ENCODE measurements at regions not wholly inside any gene's neighbourhood (a gene's known extent, or its start where the extent isn't known, plus 50 kb on each side); places are given as distances from the start of the nearest gene placed in this dataset.

DNA sequence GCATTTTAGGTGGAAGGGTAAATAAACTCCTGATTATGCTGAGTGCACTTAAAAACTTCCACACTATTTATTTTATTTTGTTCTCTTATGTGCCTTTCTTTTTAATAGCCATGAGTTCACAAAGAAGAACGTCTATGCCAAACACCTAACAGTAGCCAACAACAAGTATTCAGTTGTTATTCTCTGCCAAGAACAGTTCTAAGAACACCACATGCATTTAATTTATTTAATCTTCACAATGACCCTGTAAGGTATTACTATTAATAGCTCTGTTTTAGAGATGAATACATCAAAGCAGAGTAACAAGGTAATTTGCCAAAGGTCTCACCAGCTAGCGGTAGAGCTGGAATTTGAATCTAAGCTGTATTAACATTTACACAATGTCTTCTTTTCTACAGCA is 240.1 kb downstream of the ALG10B start:
- Mint-ChIP-seq H3K4me1 (ENCODE audit: unreplicated experiment) (no peaks in the 10 kb centered on the region), H3K27ac (no peak overlapping the region), H3K4me3 (no peak overlapping the region), H3K27me3 (no peaks in the 10 kb centered on the region), H3K36me3 (no peaks in the 10 kb centered on the region), H3K9me3 (no peaks in the 10 kb centered on the region)
- TF ChIP-seq, protein P1, sequence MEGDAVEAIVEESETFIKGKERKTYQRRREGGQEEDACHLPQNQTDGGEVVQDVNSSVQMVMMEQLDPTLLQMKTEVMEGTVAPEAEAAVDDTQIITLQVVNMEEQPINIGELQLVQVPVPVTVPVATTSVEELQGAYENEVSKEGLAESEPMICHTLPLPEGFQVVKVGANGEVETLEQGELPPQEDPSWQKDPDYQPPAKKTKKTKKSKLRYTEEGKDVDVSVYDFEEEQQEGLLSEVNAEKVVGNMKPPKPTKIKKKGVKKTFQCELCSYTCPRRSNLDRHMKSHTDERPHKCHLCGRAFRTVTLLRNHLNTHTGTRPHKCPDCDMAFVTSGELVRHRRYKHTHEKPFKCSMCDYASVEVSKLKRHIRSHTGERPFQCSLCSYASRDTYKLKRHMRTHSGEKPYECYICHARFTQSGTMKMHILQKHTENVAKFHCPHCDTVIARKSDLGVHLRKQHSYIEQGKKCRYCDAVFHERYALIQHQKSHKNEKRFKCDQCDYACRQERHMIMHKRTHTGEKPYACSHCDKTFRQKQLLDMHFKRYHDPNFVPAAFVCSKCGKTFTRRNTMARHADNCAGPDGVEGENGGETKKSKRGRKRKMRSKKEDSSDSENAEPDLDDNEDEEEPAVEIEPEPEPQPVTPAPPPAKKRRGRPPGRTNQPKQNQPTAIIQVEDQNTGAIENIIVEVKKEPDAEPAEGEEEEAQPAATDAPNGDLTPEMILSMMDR (conservative IDR thresholded peaks at IDR 0.05), result no peak
- DNase-seq (ENCODE audit: extremely low spot score, unreplicated experiment), result no peak

DNA sequence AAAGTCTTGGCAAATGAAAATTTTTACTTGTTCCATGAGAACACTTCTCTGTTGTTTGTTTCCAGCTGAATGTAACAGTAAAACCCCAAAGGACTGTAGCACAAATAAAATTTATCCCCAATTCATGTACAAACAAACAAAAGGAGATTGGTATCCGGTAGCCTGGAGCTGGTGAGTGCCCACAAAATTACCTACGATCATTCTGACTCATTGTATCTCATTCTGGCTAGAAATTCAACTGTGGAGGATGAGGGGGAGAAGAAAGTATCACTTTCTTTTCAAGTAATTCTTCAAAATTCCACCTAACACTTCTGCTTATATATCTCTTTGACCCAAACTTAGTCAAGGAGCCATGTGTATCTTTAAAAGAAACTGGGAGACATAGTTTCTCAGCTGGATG is 268.5 kb downstream of the ALG10B start:
- no peak overlapping the region for H3K27ac Mint-ChIP-seq
- no peaks in the 10 kb centered on the region for H3K9me3 Mint-ChIP-seq
- peaks cover 4% of the 10 kb centered on the region for H3K4me1 Mint-ChIP-seq (ENCODE audit: unreplicated experiment)
- no peaks in the 10 kb centered on the region for H3K36me3 Mint-ChIP-seq
- H3K4me3 Mint-ChIP-seq, result no peak overlapping the region
- TF ChIP-seq, protein P1 (conservative IDR thresholded peaks at IDR 0.05), result no peak
- no peak for DNase-seq (ENCODE audit: extremely low spot score, unreplicated experiment)
- H3K27me3 Mint-ChIP-seq, result no peaks in the 10 kb centered on the region

DNA sequence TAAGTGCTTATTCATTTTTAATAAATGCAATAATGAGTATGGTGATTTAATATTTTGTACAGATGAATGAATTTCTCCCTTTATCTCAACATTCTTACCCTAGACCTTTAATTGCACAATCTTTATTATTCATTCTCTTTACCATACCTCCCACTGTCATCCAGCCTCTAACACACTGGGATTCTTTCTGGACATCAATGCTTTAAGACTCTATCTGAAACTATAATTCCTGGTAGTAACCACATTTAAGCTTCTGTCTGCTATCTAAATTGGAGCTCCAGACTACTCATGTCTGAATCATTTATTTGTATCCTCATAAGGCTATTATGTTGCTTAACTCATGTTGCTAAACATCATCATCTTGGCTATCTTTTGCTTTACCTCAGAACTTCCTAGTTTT is 270.2 kb downstream of the ALG10B start:
- DNase-seq (ENCODE audit: extremely low spot score, unreplicated experiment), result no peak
- TF ChIP-seq, protein P1 (conservative IDR thresholded peaks at IDR 0.05), result no peak
- Mint-ChIP-seq H3K4me1 (ENCODE audit: unreplicated experiment) (peaks cover 4% of the 10 kb centered on the region), H3K36me3 (no peaks in the 10 kb centered on the region), H3K27me3 (no peaks in the 10 kb centered on the region), H3K4me3 (no peak overlapping the region), H3K27ac (no peak overlapping the region), H3K9me3 (no peaks in the 10 kb centered on the region)

DNA sequence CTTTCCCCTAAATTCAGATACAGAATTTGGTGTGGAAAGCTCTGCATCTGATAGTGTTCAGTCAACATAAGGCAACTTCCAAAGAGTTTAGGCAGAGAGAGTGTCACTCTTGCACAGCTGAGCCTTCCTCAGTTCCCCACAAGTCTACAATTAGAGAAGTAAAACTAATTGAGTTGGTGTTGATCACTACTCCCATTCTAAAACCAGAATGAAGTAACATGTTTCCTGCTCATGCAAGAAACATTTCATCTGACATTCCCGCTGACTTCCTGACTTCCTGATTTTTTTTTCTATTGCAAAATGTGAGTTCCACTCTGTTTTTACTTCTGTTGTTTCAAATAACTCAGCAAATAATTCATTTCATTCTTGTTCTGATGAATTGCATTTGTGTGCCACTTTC is 271.0 kb downstream of the ALG10B start:
- peaks cover 4% of the 10 kb centered on the region for H3K4me1 Mint-ChIP-seq (ENCODE audit: unreplicated experiment)
- H3K36me3 Mint-ChIP-seq, result no peaks in the 10 kb centered on the region
- no peaks in the 10 kb centered on the region for H3K27me3 Mint-ChIP-seq
- no peak overlapping the region for H3K27ac Mint-ChIP-seq
- TF ChIP-seq, protein P1 (conservative IDR thresholded peaks at IDR 0.05), result no peak
- DNase-seq (ENCODE audit: extremely low spot score, unreplicated experiment), result no peak
- H3K9me3 Mint-ChIP-seq, result no peaks in the 10 kb centered on the region
- no peak overlapping the region for H3K4me3 Mint-ChIP-seq

DNA sequence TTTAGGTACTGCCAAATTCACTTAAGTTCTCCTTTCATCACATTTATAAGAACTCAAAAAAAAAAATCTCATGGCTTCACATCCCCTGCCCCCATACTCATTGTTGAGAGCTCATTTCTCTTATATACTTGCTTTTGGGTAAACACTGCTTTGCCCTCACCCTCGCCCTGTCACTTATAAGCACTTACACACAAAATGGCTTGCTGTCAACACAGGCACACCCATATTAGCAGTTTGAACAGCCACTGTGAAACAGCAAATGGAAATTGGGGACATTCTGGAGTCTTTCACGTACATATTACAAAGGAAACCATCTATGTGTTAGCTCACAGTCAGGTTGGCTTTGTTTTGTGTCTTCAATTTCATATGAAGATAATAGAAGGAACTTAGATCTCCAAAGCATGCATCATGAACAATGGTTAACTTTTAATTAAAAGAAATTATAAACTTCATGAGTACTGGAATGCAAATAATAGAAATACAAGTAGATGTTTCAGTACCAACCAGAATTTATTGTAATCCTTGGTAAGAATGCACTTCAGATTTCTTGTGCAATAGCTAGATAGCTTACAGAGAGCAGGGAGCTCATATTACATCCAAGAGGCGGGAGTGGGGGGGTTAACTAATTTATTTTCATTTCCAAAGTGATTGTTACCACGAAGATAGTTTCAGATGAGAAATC is 272.2 kb downstream of the ALG10B start:
- DNase-seq (ENCODE audit: extremely low spot score, unreplicated experiment), result no peak
- TF ChIP-seq, protein P1 (conservative IDR thresholded peaks at IDR 0.05), result no peak
- peaks cover 4% of the 10 kb centered on the region for H3K4me1 Mint-ChIP-seq (ENCODE audit: unreplicated experiment)
- H3K4me3 Mint-ChIP-seq, result no peak overlapping the region
- H3K9me3 Mint-ChIP-seq, result no peaks in the 10 kb centered on the region
- H3K36me3 Mint-ChIP-seq, result no peaks in the 10 kb centered on the region
- H3K27me3 Mint-ChIP-seq, result no peaks in the 10 kb centered on the region
- H3K27ac Mint-ChIP-seq, result no peak overlapping the region

DNA sequence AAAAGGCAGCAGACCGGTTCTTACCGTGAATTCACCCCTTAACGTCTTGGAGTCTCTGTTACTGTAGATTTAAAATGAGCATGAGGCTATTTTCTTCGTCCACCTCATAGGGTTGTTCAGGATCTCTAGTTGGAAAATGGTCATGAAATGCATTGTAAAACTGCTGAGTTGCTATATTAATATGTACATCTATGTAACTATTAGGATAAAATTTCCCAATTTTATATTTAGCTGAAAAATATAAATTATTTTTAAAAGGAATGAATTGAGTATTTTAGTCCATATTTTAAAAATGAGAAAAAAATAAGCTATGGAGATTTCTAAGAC is 272.7 kb downstream of the ALG10B start:
- no peak overlapping the region for H3K4me3 Mint-ChIP-seq

More for the DNA sequence above, 272.7 kb downstream of the ALG10B start:
- H3K9me3 Mint-ChIP-seq, result no peaks in the 10 kb centered on the region
- no peaks in the 10 kb centered on the region for H3K36me3 Mint-ChIP-seq
- H3K27me3 Mint-ChIP-seq, result no peaks in the 10 kb centered on the region
- no peak overlapping the region for H3K27ac Mint-ChIP-seq
- TF ChIP-seq, protein P1 (conservative IDR thresholded peaks at IDR 0.05), result no peak
- no peak for DNase-seq (ENCODE audit: extremely low spot score, unreplicated experiment)
- H3K4me1 Mint-ChIP-seq (ENCODE audit: unreplicated experiment), result peaks cover 4% of the 10 kb centered on the region

All from type B pancreatic cell (in vitro differentiated cells).